Tibial nerve (tissue), 4 donors: ENCODE measurements at regions not wholly inside any gene's neighbourhood (a gene's known extent, or its start where the extent isn't known, plus 50 kb on each side); places are given as distances from the start of the nearest gene placed in this dataset.

Source experiments
- CTCF ChIP-seq, 5 experiments: fragments of 200-600 bp in 3 of 5; fragments of 450-650 bp in 2 of 5; sonication (generic) in 3 of 5; IDR thresholded peaks; one replicate each; pipeline ENCODE4 v1.5.1; 2016 to 2019; ENCODE audit warnings: antibody characterized with exemption in 5 of 5, mild to moderate bottlenecking in 3 of 5, moderate library complexity in 2 of 5
- EP300 ChIP-seq, 2 donors: sonication (generic); formaldehyde crosslinking; IDR thresholded peaks; one replicate each; pipeline ENCODE4 v1.6.1; 2017; ENCODE audit warnings: antibody characterized with exemption in 2 of 2, mild to moderate bottlenecking in 1 of 2
- POLR2A ChIP-seq, 2 donors: fragments of 450-650 bp; IDR thresholded peaks; one replicate each; pipeline ENCODE4 v1.6.1; 2017; ENCODE audit warnings: antibody characterized with exemption in 2 of 2, mild to moderate bottlenecking in 2 of 2, moderate library complexity in 2 of 2

GRCh38 chr11:110855191-110855590 is 143.0 kb upstream of the ARHGAP20 start:
- TF ChIP-seq CTCF (IDR thresholded peaks at IDR 0.05): no peak
- no peak for TF ChIP-seq POLR2A (IDR thresholded peaks at IDR 0.05)
- no peak for TF ChIP-seq EP300 (IDR thresholded peaks at IDR 0.05)
